Retina (tissue), 1 donor: ENCODE measurements at regions not wholly inside any gene's neighbourhood (a gene's known extent, or its start where the extent isn't known, plus 50 kb on each side); places are given as distances from the start of the nearest gene placed in this dataset.

Experiments
- DNase-seq: peaks from one replicate; pipeline ENCODE4 v3.0.0-alpha.2; 2016

DNA sequence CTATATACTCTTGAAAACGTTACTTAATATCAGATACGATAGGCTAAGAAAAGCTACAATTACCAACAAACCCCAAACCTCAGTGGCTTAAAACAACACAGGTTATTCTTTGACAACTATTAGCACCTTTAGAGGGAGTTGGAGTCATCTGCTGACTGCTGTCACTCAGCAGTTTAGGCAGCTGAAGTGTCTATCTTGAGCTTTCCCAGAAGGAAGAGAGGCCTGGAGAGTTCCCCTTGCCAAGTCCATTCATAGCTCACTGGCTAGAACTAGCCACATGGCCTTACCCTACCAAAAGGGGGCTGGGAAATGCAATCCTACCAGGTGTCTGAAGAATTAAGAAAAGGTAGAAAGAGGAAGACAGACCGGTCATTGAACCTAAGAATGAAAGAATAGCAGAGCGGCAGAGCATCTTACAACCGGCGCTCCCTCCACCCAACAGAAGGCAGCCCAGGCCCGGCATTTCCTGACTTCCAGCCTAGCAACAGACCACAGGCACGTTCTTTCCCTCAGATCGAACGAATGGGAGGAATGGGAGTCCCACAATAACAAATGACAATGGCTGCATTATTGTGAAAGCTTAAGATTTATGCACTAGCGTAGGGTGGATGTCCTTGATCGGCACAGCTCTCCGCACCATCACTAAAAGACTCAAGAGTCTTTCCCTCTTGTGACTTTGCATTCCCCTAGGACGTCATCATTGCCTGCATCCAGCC is 211.2 kb upstream of the CTAGE1 start:
- no peak for DNase-seq

DNA sequence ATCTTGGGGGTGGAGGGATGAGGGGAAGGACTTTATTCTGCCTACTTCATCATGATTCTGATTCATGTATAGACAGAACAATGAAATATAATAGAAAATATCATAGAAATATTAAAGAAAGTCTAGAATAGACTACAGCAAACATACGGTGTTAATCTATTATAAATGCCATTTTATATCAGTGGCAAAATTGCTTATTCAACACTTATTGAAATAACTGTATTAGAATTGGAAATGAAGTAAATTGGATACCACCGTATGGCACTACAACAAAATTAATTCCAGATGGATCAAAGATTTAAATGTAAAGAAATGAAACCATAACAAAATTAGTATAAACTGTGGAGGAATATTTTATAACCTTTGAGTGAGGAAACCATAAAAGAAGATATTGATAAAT is 213.3 kb upstream of the CTAGE1 start:
- no peak for DNase-seq

DNA sequence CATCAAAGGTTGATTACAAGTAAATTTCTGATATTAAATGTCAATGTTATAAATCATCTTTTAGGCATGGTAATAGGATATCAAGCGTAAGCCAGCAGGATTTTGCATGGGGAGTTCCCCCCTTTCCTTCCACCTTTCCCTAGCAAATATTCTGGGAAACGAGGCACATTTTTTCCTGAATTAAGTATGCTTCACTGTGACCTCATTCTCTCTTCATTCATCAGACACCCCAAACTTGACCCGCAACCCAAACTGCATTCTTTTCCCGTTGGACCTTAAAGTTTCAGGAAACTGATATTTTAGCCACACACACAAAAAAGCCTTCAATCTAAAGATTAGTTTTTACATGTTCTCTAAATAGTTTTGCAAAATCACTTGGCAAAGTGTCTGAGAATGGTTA is 214.5 kb upstream of the CTAGE1 start:
- no peak for DNase-seq

- no peak for DNase-seq
Measured at GRCh38 chr18:22634464-22634863, 216.7 kb upstream of the CTAGE1 start.

GRCh38 chr18:22637787-22638186 is 220.1 kb upstream of the CTAGE1 start:
- no peak for DNase-seq

DNA sequence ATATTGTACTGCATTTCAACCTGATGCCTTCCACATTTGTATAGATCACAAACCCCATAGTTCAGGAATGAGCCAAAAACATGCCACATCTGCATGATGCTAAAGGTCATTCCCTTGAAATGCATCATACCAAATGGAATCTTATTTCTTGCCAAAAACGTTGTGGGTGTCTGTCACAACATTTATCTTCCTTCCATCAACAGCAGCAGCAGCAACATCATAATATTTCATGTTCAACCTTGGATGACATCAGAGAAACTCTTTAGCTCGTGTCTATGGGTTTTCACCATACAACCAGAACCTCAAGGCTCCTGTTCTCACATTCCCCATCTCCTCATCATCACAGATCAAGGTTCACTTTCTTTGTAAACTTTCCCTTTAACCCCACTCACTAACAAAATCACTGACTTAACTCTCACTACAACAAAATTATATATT is 221.3 kb upstream of the CTAGE1 start:
- DNase-seq, result no peak

GRCh38 chr18:22639561-22639960 is 221.8 kb upstream of the CTAGE1 start:
- DNase-seq, result no peak

GRCh38 chr18:22640281-22640842 is 222.6 kb upstream of the CTAGE1 start:
- no peak for DNase-seq

GRCh38 chr18:22641958-22642357 is 224.2 kb upstream of the CTAGE1 start:
- no peak for DNase-seq

DNA sequence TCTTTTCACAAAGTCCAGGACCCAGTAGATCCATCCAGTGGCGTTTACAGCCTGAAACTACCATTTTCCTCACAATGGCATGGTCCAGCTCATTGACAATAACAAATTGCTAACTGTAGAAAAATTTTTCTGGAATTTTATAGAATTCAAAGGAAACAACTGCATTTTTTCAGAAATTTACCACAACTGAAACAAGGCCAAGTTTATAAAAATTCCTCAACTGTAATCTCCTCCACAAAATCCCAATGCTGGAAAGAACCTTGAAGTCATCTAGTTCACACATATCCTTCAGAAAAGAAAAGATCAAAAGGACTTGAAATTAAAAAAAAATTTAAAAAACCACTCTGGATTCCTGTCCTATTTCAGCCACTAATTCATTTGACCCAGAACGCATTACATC is 226.0 kb upstream of the CTAGE1 start:
- no peak for DNase-seq

GRCh38 chr18:22650247-22650646 is 232.5 kb upstream of the CTAGE1 start:
- DNase-seq, result no peak

DNA sequence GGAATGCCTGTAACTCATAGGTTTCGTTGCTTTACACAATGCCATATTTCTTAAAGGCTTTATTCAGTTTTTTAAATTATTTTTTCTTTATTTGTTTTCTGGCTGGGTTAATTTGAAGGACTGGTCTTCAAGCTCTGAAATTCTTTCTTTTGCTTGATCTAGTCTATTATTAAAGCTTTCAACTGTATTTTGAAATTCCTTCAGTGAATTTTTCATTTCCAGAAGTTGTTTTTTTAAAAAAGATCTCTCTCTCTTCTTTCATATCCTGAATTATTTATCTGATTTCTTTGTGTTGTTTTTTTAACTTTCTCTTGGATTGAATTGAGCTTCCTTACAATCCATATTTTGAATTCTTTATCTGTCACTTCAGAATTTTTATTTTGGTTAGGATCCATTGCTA is 239.9 kb upstream of the CTAGE1 start:
- no peak for DNase-seq

GRCh38 chr18:22658318-22658717 is 240.6 kb upstream of the CTAGE1 start:
- DNase-seq, result no peak

- DNase-seq, result no peak
Measured at GRCh38 chr18:22663378-22663777, 245.7 kb upstream of the CTAGE1 start.

GRCh38 chr18:22666411-22666940 is 248.8 kb upstream of the CTAGE1 start:
- DNase-seq, result no peak

DNA sequence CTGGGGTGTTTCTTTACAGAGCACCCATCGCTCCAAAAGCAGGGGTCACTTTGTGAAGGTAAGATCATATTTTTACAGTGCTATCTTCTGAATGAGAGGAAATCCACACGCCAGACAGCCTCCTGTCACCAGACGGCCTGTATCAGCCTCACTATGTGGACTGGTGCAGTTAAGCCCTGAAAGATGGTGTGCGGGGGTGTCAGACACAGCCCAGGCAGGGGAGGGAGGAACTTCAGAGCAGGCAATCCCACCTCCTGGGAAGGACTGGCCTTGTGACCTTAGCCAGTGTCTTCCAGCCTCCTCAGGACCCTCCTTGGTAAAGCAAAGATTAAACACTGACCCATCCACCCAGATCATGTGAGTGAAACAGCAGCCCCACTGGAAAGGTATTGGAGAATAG is 249.4 kb upstream of the CTAGE1 start:
- DNase-seq, result no peak

DNA sequence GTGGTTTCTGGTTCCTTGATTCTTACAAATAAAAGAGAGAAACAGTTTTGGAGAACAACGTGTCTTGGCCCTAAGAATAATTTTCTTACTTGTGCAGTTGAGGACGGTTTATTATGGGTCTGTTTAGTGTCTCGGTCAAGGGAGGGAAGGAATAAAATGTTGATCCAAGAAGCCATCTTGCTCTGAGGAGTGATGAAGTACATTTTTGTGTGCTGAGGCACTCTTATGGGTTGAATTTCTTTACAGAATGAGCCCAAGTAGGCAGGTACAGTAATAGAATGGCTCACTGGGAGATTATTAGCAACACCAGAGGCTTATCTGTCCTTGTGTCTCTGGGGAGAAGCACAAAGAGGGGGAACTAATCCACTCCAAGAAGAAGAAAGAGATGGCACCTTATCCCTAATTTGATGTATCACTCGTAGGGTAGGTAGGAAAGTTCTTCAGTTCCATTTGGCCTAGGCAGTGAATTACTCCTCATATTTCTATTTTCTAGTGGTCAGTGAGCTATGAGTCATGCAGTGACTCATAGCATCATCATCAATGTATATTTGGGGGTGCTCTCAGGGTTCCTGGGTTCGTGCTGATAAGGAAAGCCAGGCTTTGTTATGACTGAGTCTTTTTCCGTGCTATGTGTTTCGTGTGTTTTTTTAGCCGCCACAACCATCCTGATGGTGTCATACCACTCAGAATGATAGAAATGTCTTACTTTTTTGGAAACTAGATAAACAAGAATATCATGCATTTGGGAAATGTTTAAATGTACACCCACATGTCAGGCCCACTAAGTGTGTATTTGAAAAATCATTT is 250.1 kb upstream of the CTAGE1 start:
- no peak for DNase-seq

DNA sequence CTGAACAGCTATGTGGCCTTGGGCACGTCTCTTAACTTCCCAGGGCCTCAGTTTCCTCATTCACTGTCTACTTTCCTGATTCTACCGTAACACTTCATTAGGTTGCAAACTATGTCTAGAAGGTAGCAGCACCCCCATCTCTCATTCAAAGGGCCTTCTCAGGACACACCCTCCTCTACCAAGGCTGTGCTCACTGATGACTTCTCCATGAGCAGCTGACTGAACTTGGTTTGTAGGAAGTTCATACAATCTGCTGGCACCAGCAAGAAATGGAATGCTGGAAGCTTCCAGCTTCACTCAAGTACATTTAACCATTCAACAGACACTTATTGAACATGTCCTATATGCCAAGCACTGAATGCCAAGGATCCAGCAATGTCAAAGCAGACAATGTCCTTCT is 250.8 kb upstream of the CTAGE1 start:
- no peak for DNase-seq

- DNase-seq, result no peak
Measured at GRCh38 chr18:22670914-22671313, 253.2 kb upstream of the CTAGE1 start.

DNA sequence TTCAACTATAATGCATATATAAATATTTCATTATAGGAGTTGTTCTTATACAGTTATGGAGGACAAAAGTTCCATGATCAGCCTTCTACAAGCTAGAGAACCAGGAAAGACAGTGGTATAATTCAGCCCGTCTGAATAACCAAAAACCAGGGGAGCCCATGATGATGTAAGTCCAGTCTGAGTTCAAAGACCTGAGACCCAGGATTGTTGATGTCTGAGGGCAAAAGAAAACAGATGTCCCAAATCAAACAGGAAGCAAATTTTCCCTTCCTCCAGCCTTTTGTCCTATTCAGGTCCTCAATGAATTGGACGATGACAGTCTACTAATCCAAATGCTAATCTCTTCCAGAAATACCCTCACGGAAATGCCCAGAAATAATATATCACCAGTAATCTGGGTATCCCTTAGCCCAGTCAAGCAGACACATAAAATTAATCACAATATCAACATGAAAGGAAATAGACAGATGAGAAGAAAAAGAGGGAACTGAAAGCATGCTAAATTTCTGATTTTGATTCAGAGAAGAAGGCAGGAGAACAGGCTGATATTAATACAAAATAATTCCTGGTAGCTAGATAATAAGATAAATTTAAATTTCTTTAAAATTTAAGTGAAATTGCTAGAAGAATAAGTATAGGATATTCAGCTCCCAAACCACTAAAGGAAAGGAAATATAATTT is 255.6 kb upstream of the CTAGE1 start:
- DNase-seq, result no peak

GRCh38 chr18:22674272-22674671 is 256.6 kb upstream of the CTAGE1 start:
- no peak for DNase-seq

- DNase-seq, result no peak
Measured at GRCh38 chr18:22675006-22675405, 257.3 kb upstream of the CTAGE1 start.

- DNase-seq, result no peak
Measured at GRCh38 chr18:22676423-22676822, 256.7 kb upstream of the RBBP8 start.
